Testis (tissue), 2 donors: ENCODE measurements at regions not wholly inside any gene's neighbourhood (a gene's known extent, or its start where the extent isn't known, plus 50 kb on each side); places are given as distances from the start of the nearest gene placed in this dataset.
A peak's percentile ranks its signal among the peaks of the same experiment; 100 is the strongest.

Source experiments
- DNase-seq: peaks from one replicate; pipeline ENCODE4 v3.0.0-alpha.2; 2019
- H3K27ac ChIP-seq, 2 donors: fragments of 200-600 bp; sonication (generic); one replicate each; pipeline ENCODE4 v1.5.1; 2019
- H3K27me3 ChIP-seq: fragments of 200-600 bp; sonication (generic); one replicate; pipeline ENCODE4 v1.5.1; 2019
- H3K36me3 ChIP-seq: fragments of 200-600 bp; sonication (generic); one replicate; pipeline ENCODE4 v1.5.1; 2017; ENCODE audit warnings: low read depth; ENCODE audit errors: missing control alignments
- H3K4me1 ChIP-seq: fragments of 200-600 bp; sonication (generic); one replicate; pipeline ENCODE4 v1.5.1; 2019
- H3K4me3 ChIP-seq, 2 donors: fragments of 200-600 bp; sonication (generic); one replicate each; pipeline ENCODE4 v1.5.1; 2017 to 2019
- H3K9me3 ChIP-seq: fragments of 200-600 bp; sonication (generic); one replicate; pipeline ENCODE4 v1.5.1; 2017
- POLR2A ChIP-seq: fragments of 450-650 bp; IDR thresholded peaks from one replicate; pipeline ENCODE4 v1.6.1; 2017; ENCODE audit warnings: antibody characterized with exemption, mild to moderate bottlenecking, moderate library complexity
- WGBS, 2 donors: methylation state at CpG; one replicate each; pipeline ENCODE4 v1.1.5; 2018; 5-methylcytosine and 5-hydroxymethylcytosine counted together
- intact Hi-C: fragments of 100-400 bp; cut with DNase I; formaldehyde crosslinking; loops from one replicate; pipeline ENCODE4 v1.15.1; 2023; ENCODE audit warnings: low total_unique reads
- TF ChIP-seq, protein P1 (sequence below), 3 experiments: fragments of 450-650 bp in 2 of 3; fragments of 200-600 bp in 1 of 3; sonication (generic) in 1 of 3; IDR thresholded peaks; one replicate each; pipeline ENCODE4 v1.5.1; 2016 to 2019; ENCODE audit warnings: antibody characterized with exemption in 3 of 3, mild to moderate bottlenecking in 2 of 3, moderate library complexity in 1 of 3

DNA sequence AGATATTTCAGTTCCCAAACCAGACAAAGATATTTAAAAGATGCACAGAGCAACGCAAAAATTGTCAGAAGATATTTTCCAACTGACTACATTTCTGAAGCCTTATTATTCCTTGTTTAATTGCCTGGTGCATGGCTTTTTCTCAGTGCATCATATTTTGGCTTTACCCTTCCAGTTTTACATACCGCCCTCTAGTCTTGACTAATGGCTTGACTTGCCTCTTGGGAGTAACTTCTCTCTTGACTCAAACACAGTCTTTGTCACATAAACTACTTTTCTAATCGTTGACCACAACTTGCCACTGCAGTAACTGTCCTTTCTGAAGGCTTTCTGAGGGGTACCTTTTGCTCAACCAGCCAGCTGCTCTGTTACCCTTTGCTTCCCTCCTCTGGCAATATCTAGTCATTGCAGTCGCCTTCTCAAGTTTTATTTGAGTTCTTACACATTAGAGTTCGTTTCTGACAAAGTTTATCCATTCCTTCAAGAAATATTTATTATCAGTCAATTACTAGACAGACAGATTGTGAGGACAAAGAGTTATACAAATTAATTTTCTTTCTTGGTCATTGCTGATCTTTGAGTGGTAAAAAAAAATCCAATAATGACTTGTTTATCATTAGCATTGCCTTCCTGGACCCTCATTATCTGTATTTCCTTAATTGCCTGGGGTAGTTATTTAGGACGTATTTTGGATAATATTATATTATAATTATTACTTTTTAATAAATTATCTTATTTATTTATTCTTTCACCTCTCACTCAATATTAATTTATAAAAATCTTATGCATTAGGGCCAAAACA, 506.9 kb upstream of the PCDH10 start:
- Histone ChIP-seq H3K4me3 (no peak overlapping the region), H3K9me3 (no peaks in the 10 kb centered on the region), H3K36me3 (no peaks in the 10 kb centered on the region), H3K27me3 (no peaks in the 10 kb centered on the region), H3K27ac (no peak overlapping the region), H3K4me1 (no peaks in the 10 kb centered on the region)
- intact Hi-C loops, result no loop called here
- WGBS, 2 donors, result 21% methylated on average over 6 of the region's 6 CpGs
- peak; percentile 43 for DNase-seq
- TF ChIP-seq, protein P1, sequence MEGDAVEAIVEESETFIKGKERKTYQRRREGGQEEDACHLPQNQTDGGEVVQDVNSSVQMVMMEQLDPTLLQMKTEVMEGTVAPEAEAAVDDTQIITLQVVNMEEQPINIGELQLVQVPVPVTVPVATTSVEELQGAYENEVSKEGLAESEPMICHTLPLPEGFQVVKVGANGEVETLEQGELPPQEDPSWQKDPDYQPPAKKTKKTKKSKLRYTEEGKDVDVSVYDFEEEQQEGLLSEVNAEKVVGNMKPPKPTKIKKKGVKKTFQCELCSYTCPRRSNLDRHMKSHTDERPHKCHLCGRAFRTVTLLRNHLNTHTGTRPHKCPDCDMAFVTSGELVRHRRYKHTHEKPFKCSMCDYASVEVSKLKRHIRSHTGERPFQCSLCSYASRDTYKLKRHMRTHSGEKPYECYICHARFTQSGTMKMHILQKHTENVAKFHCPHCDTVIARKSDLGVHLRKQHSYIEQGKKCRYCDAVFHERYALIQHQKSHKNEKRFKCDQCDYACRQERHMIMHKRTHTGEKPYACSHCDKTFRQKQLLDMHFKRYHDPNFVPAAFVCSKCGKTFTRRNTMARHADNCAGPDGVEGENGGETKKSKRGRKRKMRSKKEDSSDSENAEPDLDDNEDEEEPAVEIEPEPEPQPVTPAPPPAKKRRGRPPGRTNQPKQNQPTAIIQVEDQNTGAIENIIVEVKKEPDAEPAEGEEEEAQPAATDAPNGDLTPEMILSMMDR (IDR thresholded peaks at IDR 0.05), result peak; percentile 18 to 62 (median 52)
- no peak for TF ChIP-seq POLR2A

DNA sequence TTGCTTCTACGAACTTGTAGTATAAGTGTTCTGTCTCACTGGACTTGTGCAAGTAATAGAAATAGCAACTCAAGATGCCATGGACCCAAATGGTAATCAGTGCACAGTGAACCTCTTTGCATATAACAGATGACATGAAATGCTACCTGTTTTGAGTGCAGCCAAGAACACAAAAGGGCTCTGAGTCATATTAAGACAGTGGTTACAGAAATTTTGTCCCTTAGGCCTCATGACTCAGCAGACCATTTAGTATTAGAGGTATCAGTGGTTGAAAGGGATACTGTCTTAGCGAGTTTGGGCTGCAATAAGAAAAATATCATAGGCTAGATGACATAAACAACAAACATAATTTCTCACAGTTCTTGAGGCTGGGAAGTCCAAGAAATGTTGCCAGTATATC, 502.9 kb upstream of the PCDH10 start:
- 84 to 94% methylated on average over 2 of the region's 2 CpGs for WGBS, 2 donors
- Histone ChIP-seq H3K9me3 (no peaks in the 10 kb centered on the region), H3K4me3 (no peak overlapping the region), H3K27me3 (no peaks in the 10 kb centered on the region), H3K36me3 (no peaks in the 10 kb centered on the region), H3K27ac (no peak overlapping the region), H3K4me1 (no peaks in the 10 kb centered on the region)
- DNase-seq, result no peak
- TF ChIP-seq, protein P1 (IDR thresholded peaks at IDR 0.05), result no peak
- TF ChIP-seq POLR2A, result no peak
- intact Hi-C loops, result no loop called here

DNA sequence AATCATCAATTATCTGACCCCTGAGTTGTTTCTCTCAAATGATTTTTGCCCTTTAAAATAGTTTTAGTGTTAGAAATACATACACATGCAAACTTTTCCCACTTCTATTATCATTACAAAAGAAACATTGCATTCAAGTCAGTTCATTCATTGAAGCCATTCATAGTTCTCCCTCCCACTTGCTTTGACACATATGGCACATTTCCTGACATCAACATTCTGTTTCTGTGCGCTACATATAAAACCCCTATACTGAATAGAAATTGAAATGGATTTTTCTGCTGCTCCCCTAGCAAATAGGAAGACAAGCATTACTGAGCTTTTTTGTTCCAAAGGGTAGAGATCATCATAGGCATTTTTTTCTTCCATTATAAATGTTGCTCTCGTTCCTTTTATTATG, 497.9 kb upstream of the PCDH10 start:
- intact Hi-C loops, result no loop called here

DNA sequence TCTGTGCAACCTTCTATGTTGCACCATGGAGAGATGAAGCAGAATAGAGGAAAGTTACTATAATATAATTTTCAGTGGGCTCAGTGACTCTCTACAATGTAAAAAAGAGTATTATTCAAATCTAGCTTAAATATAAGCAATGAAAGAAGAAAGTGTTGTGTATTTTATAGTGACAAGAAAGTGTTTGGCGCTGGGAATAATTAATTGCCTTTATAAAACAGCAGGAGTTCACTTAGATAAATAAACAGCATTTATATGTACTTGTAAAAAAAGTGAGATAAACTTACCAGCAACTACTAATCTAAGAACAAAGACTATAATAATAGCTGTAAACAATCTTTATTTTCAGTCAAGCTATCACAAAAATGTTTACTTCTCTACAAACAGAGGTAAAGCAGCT, 488.9 kb upstream of the PCDH10 start:
- no peak overlapping the region for H3K4me3 ChIP-seq
- TF ChIP-seq, protein P1 (IDR thresholded peaks at IDR 0.05), result no peak
- no peak for TF ChIP-seq POLR2A
- H3K9me3 ChIP-seq, result no peaks in the 10 kb centered on the region
- DNase-seq, result no peak
- intact Hi-C loops, result no loop called here
- no peaks in the 10 kb centered on the region for H3K27me3 ChIP-seq
- no peaks in the 10 kb centered on the region for H3K36me3 ChIP-seq
- no peak overlapping the region for H3K27ac ChIP-seq
- H3K4me1 ChIP-seq, result no peaks in the 10 kb centered on the region
- WGBS, 2 donors, result 79% methylated on average over 1 of the region's 1 CpG

More for the DNA sequence above, 497.9 kb upstream of the PCDH10 start:
- Histone ChIP-seq H3K4me1 (no peaks in the 10 kb centered on the region), H3K36me3 (no peaks in the 10 kb centered on the region), H3K27me3 (no peaks in the 10 kb centered on the region), H3K27ac (no peak overlapping the region), H3K9me3 (no peaks in the 10 kb centered on the region), H3K4me3 (no peak overlapping the region)
- no peak for DNase-seq
- WGBS, 2 donors, result 83 to 91% methylated on average over 2 of the region's 2 CpGs
- TF ChIP-seq, protein P1 (IDR thresholded peaks at IDR 0.05), result no peak
- no peak for TF ChIP-seq POLR2A

DNA sequence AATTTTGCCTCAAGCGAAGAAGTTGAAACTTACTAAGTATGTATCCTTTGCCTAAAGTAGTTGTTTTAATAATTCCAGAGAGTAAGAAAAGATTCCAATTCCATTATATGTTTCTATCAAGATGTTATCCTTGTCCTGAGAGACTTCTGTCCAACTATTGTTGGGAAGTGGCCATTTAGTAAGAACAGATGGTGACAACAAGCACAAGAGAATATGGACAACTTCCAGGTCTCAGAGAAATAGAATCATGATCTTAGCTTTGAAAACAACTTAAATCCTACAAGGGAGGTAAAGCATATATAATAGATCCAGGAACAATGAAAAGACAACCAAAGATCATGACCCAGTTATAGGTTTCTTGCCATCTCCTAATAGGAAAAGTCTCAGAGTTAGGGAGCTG, 486.6 kb upstream of the PCDH10 start:
- no peak for DNase-seq
- TF ChIP-seq, protein P1 (IDR thresholded peaks at IDR 0.05), result no peak
- TF ChIP-seq POLR2A, result no peak
- Histone ChIP-seq H3K36me3 (no peaks in the 10 kb centered on the region), H3K9me3 (no peaks in the 10 kb centered on the region), H3K4me3 (no peak overlapping the region), H3K27me3 (no peaks in the 10 kb centered on the region), H3K27ac (no peak overlapping the region), H3K4me1 (no peaks in the 10 kb centered on the region)
- intact Hi-C loops, result no loop called here
- WGBS, 2 donors, result 94 to 98% methylated on average over 1 of the region's 1 CpG
